Activated naive CD8-positive, alpha-beta T cell treated with anti-CD3 and anti-CD28 coated beads, Interleukin-2, amount 50 U/mL, for 16 hours (primary cell): ENCODE measurements at regions not wholly inside any gene's neighbourhood (a gene's known extent, or its start where the extent isn't known, plus 50 kb on each side); places are given as distances from the start of the nearest gene placed in this dataset.

ENCODE experiments used
- DNase-seq: peaks from one replicate; pipeline ENCODE4 v3.0.0-alpha.2; 2020; ENCODE audit warnings: low read depth, low spot score

DNA sequence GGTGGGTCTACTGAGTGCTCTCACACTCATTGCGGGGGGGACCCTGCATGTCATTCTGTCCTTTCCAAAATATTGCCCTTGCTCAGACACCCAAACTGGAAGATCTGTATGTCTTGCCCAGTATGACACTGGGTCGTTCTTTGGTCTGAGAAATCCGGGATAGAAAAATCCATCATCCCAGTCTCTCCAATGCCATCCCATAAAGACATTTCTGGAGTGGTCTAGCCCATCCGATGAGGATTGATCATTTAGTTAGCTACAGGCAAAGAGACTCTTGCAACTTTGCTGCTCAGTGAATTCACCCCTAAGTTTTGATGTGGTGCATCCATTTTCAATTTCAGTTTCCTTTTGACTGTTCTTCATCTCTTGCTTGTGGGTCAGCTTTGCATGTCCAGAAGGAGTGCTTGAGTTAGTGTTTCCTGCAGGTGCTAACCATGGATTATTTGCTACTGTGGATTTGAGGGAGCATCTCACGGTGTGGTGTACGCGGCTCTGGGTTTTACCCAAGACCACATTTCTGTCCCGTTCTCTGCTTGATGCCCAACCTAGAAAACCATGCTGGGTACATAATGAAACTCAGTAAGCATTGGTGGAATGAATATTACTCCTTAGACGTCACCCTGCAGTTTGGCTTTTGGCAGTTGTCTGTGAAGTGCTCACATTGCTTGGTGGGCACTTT, 247.0 kb upstream of the MKI67 start:
- no peak for DNase-seq

DNA sequence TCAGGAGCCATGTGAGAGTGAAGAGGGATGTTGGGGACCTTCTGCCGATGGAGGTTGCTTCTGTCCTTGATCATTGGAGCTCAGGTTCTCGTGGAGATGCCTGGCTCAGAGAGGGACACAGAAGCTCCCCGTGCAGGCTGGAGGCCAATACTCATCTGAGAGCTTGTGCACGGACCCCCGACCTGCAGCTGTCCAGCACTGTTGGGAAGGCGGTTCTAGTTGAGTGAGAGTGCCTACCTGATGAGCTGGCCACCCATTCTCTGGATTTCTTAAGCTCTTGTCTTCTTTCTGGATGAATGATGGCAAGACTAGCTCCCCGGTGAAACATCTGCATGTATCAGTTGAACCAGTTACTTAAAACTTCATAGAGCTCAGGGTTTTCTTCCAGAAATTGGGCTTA, 247.6 kb upstream of the MKI67 start:
- no peak for DNase-seq

DNA sequence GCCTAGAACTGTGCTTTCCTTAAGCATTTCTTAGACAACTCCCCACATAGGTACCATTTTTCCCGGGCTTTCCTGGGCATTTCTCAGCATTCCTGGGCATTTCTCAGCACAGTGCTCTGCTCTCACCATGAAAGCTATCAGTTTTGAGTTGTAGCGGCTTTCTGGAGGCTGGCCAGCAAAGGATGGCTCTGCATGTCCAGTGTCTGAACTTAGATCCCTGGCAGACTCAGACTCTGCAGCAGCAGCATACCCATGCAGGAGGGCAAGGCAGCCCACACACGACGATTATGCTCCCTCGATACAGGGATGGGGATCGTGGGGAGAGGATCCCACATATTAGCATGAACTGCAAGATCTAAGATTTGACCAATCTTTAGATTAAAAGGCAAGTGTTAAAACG, 248.9 kb upstream of the MKI67 start:
- DNase-seq: no peak

DNA sequence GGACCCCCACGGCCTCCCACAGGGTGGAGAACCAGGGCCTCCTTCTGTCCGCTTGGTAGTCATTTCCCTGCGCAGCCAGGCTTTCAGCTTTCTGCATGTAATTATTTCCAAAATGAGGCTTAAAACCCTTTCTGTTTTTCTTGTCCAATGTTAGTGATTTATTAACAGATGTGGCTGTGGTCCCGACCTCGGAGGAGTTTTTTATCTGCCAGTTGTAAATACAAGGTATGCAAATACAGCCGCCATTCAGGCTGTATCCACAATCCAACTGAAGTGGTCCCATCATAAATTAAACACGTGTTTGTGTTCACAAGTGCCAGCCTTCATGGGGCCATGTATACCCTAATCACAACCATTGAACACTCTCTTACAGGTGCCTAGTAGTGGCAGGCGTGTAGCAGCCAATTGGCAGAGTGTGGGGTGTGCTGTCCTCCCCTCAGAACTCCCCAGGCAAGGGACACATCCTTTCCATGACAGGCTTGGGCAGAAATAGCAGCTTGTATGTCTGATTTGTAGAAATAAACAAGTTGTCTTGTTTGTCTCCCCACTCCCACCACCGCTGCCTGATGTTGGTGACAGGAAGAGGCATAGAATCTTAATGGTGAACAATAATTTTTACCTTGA, 251.3 kb upstream of the MKI67 start:
- no peak for DNase-seq

DNA sequence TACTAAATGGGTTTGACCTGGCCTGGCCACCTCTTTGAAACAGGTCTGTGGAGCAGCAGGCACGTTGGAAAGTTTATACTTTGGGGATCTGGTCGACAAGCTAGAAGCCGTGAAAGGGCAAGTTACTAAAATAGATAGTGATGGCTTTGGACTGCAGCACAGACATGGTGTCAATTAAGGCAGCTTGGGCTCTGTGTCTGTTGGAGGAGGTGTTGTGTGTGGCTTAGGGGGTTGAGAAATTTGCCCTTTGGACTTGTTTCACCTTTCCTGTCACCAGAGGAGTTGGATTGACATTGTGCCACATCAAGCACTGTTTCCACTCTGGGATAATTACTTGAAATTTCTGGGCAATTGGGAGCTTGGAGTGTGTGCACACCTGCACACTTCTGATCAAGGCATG, 251.8 kb upstream of the MKI67 start:
- DNase-seq: no peak

DNA sequence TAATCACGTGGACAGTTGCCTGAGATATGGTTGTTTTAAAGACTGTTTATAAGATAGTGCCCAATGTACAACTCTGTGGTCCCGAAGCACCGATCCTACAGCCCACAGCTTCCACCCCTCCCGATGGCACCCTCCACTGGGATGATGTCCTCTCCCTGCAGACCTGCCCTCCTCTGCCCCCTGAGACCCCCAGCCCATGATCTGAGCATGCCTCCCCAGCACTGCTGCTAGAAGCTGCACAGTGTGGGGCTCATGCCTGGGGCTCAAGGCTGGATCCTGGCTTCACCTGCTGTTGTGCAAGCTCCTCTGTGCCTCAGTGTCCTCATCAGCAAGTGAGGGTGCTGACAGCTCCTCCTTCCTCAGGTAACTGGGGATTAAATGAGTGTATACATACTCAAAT, 254.7 kb upstream of the MKI67 start:
- DNase-seq: no peak

DNA sequence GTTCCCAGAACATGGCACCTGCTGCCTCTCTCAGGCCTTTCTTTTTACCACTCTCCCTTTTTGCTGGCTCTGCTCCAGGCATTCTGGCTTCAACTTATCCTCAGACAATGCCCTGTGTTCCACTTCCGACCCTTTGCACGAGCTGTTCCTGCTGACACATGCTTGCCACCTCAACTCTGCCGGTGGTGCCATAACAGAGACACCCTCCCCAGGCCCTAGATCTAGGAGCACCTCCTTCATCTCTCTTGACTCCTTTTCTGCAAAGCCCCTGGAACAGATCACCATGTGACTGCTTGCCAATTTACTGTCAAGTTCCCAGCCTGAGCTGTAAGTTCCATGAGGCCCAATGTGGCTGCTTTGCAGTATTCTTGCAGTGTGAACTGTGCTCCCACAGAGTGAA, 256.0 kb upstream of the MKI67 start:
- no peak for DNase-seq

DNA sequence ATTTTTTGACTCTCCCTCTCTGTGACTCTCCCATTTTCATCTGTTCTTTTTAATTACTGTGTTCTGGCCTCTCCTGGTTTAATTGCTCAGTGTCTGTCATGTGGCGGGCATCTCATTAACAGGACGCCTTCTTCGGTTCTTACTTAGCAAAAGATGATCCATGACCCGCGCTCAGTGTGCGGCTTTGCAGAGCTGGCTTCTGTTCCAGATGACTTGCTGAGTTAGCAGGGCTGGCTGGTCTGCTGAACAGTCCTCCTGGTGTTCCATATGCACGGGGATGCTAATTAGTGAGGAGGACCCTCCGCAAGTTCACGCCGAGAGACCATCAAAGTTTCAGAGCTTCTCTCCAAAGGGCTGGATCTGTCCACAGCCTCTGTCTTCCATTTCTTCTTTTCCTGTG, 258.6 kb upstream of the MKI67 start:
- DNase-seq: no peak

DNA sequence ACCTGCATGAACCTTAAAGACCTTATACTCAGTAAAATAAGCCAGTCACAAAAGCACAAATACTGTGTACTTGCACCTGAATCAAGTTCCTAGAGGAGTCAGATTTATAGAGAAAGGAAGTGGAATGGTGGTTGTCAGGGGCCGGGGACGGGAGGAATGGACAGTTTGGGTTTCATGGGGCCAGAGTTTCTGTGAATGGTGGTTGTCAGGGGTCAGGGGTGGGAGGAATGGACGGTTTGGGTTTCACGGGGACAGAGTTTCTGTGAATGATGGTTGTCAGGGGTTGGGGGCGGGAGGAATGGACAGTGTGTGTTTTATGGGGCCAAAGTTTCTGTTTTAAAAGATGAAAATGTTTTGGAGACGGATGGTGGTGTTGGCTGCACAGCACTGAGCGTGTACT, 260.0 kb upstream of the MKI67 start:
- DNase-seq: no peak

DNA sequence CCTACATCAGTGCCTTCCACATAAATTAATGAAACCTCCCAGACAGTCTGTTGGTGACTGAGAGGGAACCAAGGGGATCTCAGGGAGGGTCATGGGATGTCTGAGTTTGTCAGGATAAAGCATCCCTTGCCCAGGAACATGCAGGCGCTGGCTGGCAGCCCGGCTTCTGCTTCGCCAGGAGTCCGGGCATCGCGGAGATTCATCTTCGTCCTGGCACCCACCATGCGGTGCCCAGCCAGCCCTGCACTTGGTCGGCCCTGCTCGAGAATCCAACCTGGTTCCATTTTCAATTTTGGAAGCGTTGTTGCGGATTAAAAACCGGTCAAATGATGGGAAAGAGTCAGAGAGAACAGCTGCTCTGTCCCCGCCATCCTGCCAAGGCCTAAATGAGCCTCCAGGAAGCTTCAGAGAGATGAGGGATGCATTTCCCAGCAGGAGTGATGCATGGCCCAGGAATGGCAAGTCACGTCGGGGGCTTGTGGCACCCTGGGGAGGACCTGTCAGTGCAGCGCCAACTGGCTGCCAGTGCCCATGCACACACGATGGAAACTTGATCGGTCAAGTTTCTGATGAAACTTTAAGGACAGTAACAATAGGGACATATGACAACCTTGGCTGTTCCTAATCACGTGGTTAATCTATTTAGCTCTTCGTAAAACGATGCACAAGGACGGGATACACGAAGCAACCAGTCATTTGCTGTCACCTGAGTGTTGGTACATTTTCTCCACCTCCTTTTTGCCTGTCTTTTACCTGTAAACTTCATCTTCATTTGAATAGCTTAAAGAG, 260.8 kb upstream of the MKI67 start:
- no peak for DNase-seq

DNA sequence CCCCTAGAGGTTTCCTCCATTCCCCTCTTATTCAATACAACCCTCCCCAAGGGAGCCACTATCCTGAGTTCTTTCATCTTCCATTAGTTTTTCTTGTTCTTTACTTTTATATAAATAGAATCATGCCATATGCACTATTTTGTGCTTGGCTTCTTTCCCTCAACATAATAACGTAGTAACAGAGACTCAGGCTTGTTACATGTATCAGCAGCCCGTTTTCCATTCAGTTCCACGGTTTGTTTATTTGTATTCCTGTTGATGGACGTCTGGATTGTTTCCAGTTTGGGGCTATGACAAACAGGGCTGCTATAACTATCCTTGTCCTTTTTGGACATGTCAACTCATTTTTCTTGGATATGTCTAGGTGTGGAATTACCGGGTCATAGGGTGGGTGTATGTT, 264.4 kb upstream of the MKI67 start:
- DNase-seq: no peak

DNA sequence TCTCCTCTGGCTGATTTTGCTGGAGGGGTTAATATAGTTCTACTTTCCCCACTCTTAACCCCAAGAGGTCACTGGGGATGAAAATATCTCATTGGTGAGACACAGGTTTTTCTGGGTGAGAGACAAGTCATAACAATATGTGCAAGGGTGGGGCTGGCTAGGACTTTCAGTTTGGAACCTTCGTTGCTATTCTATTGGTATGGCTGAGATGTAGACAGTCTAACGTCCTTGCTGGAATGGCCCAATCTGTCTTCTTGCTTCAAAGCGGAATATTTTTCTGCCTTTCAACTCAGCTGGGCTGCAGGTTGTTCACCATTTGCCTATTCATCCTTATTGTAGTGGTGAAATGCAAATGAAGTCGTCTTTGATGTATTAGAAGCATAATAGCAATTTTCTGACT, 267.3 kb upstream of the MKI67 start:
- DNase-seq: no peak

DNA sequence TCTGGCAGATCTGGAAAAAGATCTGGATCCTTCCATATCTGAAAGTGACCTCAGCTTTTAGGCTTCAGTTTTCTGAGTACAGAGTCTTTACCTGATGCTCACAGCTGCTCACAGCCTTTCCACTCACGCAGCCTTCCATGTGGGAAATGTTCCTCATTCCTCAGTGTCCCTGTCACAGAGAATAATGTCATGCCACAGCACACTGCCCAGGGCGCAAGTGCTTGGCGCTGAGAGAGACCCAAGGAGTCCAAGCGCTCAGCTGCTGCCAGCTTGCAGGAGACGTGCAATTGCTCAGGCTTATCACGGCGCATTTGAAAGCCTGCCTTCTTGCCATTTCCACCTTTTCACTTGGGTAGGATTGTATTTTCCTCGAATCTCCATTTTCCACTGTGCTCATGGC, 271.9 kb upstream of the MKI67 start:
- no peak for DNase-seq

DNA sequence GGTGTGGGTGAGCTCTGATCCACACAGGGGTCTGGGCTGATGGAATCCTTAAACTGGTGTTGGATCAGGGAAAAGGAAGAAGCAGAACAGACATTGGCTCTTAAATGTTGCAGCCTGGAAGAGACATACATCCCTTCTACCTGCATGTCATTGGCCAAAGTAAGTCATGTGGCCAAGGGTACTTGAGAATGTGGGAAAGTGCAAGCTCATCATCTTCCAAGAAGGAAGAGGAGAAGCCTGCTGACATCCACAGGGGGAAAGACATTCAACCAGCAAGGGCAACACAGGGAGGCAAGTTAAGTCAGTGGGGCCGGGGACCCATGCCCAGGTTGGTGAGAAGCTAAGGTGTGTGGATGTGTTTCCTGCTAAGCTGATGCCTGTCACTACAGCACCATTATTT, 272.8 kb upstream of the MKI67 start:
- no peak for DNase-seq

DNA sequence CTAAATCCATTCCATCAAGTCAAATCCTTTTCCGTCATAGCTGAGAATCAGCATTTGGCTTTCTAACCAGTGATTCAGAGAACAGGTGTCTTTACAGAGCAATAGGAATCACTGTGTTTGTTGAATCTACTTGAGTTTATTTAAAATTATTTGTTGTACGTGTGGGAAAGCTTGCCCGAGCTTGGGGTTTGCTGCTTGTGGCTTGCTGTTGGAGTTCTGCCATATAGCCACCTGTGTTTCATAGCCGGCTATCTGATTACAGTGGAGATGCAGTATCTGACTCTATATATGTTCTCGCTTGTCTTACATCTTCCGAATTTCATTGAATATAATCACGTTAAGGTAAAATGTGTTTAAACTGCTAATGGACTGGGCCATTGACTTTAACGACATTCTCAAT, 274.3 kb upstream of the MKI67 start:
- no peak for DNase-seq

DNA sequence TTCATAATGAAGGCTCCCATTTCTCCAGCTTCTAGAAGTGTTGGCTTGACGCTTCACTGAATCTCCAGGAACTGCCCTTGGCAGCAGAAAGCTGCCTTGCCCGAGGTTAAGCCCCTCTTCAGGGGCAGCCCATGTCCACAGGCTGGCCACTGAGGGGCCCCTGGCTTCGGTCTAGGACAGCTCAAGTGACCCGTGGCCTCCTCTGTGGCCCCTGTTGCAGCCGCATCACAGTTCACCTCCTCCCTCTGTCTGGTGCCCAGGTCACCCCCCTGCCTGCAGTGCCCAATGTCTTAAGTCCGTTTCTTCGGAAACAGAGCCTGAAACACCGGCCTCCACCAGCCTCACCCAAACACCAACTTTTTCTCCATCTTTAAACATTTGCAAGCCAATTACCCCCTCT, 279.2 kb upstream of the MKI67 start:
- DNase-seq: no peak

DNA sequence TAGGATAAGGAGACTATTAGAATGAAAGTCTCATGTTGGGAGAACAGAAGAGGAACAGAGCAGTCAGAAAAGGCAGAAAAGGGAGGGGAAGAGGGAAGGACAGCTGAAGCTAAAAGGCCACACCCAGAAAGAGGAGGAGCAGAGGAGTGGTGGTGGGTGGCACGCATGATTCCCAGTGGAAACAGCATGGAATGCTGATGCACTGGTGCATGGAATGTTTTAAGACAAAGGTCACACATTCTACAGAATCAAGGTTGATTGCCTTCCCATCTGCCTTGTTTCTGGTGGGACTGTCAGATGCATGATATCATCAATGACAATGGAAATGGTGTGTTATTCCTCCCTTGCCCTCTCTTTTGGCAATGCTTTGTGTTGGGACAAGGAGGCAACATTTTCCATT, 285.4 kb upstream of the MKI67 start:
- DNase-seq: no peak

DNA sequence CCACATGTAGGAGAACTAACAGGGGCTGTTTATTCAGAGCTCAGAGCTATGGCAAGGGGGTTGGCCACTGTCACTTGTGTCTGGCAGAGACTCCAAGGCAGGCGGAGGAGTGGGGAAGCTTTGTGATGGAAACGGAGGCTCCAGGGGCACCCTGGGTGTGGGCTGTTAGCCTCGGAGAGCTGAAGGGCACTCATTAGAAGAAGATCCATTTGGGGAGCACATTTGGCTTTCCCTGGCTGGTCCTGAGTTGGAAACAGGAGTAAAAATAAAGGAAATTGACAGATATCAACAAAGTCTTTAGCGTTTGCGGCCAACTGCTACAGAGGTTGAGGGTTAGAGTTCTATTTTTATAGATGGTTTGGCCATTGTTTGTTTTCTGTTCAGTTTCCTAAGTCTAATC, 288.3 kb upstream of the MKI67 start:
- no peak for DNase-seq

DNA sequence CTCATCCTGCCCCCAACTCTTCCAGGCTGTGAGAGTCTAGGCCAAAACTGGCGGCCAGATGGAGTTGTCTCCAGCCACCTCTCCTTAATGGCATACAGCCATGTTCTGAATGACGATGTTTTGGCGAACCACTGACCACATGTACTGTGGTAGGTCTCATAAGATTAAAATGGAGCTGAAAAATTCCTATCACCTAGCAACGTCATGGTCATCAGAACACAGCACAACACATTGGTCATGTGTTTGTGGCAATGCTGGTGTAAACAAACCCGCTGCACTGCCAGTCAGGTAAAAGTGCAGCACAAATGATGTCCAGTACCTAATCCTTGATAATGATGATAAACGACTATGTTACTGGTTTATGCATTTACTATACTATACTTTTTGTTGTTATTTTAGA, 290.0 kb upstream of the MKI67 start:
- no peak for DNase-seq

DNA sequence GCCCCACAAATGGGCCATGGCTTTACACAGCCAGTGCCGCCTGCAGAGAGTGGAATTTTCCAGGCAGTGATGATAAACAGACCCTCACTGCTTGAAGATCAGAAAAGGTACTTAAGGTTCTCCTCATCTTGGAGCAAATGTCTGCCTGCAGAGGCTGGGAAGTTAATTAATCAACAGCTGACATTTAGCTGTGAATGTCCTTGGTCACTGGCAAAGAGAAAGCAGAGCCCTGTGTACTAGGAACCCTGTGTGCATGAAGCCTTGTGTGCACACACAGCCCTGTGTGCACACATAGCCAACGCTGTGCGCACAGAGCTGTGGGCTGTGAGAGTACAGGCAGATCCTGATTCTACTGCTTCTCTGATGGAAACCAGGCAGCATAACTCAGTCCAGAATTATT, 291.6 kb upstream of the MKI67 start:
- DNase-seq: no peak

DNA sequence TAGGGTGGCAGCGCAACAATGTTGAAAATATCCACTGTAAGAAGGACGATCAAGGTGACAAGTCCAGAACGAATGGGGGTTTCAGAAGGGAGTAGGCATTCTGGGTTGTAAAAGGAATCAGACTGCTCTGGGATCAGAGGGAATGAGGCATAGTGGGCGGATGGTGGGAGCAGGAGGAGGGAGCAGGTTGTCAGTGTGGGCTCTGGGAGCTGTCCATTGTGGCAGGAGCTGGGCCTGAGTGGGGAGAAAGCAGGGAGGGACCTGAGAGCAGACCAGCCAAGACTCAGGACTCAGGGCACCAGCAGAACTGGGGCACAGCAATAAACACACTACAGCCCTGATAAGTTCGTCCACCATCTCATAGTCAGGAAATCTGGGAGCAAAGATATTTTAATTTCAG, 292.6 kb upstream of the MKI67 start:
- no peak for DNase-seq

DNA sequence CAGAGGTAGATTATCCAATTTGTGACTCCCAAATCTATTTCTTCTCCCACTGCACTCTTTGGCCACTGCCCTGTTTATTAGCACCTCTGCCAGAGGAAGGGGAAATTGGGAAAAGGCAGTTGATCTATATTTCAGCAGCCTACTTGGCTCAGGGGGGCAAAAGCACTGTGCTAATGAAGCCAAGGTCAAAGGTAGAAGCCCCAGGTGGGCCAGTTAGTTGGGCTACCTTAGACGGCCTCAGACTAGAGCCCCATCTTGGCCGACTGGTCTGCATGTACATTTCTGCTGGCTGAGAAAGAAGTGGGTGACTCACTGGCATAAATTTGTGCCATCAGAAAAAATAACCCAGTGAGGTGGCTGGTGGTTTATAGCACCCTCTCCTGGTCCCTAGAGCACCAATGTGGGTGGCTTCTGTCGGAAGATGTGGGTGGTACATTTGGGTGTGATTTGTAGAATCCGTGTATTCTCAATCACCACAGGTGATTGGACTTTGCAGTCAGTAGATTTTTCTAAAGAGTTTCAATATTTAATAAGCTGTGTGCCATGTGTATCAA, 293.3 kb upstream of the MKI67 start:
- DNase-seq: no peak

DNA sequence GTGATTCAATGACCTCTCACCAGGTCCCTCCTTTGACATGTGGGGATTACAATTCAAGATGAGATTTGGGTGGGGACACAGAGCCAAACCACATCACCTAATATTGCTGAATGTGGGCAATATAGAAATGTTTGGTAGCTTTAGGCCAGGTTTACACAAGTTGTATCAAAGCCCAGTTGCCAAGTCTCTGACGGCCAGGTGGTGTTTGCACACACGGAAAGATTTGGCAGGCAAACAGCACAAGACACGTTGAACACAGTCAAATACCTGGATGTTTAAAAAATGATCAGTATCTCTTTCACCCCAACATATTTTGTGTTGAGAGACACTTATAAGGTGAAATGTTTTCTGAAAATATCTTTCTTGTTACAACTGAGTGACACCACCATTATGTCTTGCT, 294.4 kb upstream of the MKI67 start:
- no peak for DNase-seq
